Retinal pigment epithelial cell (primary cell): ENCODE measurements at regions not wholly inside any gene's neighbourhood (a gene's known extent, or its start where the extent isn't known, plus 50 kb on each side); places are given as distances from the start of the nearest gene placed in this dataset.
"Not testable (repeated sequence)": the region's sequence is repeated elsewhere in the genome, so short reads cannot be mapped to it uniquely, and the experiment has no call there.

ENCODE experiments used
- DNase-seq: peaks from one replicate; pipeline ENCODE4 v3.0.0-alpha.2; 2010; ENCODE audit warnings: low read depth
- H3K4me3 ChIP-seq: 2 replicates; pipeline ENCODE4 v1.5.1; 2011; ENCODE audit warnings: mild to moderate bottlenecking, low read length, control low read depth, moderate library complexity
- TF ChIP-seq, protein P1 (sequence below): conservative IDR thresholded peaks from 2 replicates; pipeline ENCODE4 v1.5.1; 2011; ENCODE audit warnings: low read depth, low read length, control low read depth, inconsistent platforms

DNA sequence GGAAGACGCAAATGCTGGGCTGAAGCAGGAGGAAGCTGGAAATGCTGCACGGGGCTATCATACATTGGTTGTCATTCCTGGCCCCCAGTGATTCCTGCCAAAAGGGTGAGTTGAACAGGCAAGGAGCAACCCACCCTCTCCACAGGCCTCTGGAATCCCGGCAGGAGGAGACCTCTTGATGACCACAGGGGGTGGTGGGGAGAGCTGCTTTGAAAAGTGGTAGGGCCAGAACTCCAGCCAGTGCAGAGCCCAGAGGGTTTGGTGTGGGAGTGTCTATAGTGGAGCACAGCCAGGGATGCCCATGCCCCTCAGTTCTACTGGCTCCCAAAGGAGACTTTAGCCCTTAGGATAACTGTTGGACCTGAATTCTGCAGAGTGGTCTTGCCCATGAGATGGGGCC is 89.2 kb downstream of the SAMD9 start:
- DNase-seq: no peak
- TF ChIP-seq, protein P1, sequence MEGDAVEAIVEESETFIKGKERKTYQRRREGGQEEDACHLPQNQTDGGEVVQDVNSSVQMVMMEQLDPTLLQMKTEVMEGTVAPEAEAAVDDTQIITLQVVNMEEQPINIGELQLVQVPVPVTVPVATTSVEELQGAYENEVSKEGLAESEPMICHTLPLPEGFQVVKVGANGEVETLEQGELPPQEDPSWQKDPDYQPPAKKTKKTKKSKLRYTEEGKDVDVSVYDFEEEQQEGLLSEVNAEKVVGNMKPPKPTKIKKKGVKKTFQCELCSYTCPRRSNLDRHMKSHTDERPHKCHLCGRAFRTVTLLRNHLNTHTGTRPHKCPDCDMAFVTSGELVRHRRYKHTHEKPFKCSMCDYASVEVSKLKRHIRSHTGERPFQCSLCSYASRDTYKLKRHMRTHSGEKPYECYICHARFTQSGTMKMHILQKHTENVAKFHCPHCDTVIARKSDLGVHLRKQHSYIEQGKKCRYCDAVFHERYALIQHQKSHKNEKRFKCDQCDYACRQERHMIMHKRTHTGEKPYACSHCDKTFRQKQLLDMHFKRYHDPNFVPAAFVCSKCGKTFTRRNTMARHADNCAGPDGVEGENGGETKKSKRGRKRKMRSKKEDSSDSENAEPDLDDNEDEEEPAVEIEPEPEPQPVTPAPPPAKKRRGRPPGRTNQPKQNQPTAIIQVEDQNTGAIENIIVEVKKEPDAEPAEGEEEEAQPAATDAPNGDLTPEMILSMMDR: no peak
- no peak overlapping the region for H3K4me3 ChIP-seq

DNA sequence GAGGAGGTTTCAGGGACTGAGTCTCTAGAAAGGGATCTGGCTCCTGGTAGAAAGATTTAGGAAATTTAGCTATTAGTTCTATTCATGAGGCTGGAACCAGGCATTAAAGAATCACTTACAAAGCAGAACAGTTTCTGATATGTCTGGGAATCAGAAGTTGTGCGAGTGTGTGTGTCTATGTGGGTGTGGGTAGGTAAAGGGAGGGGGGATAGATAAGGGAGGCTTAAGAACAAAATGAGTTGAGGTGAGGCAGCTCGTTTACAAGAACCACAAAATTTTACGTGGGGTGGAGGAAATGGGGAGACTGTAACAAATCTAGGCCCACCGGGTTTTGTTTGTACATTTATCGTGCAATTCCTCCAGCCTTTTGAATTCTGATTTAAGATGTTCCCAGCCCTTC is 90.7 kb downstream of the SAMD9 start:
- TF ChIP-seq, protein P1: no peak
- H3K4me3 ChIP-seq: no peak overlapping the region
- DNase-seq: no peak

DNA sequence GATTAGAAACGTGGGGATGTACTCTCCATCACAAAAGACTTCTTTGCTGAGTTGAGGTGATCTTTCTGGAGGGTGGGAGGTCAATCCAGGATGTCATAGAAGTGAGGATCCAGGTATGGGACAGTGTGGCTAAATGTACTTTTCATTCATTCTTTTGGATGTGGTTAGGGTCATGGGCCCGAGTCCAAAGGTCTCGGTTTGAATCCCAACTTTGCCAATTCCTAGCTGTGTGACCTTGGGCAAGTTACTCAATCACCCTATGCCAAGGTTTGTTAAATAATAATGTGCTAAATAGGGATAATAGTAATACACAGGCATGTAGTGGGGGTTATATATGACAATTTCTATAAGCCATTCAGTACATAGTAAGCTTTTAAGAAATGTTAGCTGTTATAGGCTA is 91.4 kb downstream of the SAMD9 start:
- no peak overlapping the region for H3K4me3 ChIP-seq
- DNase-seq: no peak
- TF ChIP-seq, protein P1: no peak

DNA sequence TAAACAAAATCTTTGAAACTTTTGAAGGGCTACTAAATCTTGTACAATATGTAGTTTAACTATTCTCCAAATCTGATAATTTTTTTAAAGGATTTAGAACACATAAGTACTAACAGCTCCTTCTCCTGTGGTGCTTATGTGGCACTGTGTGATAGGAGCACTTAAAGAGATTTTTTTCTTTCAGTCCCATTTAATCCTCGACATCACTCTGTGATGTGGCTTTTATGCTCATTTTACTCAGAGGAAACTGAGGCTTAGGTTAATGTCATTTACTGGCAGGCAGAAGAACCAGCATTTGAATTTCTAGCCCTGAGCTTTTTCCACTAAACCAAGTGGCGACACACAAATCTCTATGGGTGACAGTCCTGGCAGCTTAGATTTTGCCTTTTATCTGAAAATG is 92.4 kb downstream of the SAMD9 start:
- DNase-seq: no peak
- no peak overlapping the region for H3K4me3 ChIP-seq
- TF ChIP-seq, protein P1: no peak

DNA sequence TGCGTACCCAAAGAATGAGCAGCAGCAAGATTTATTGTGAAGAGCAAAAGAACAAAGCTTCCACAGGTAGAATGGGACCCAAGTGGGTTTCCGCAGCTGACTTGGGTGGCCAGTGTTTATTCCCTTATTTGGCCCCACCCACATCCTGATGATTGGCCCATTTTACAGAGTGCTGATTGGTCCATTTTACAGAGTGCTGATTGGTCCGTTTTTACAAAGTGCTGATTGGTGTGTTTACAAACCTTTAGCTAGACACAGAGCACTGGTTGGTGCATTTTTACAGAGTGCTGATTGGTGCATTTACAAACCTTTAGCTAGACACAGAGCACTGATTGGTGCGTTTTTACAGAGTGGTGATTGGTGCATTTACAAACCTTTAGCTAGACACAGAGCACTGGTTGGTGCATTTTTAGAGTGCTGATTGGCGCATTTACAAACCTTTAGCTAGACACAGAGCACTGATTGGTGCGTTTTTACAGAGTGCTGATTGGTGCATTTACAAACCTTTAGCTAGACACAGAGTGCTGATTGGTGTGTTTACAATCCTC is 94.8 kb downstream of the SAMD9 start:
- not testable (repeated sequence) for H3K4me3 ChIP-seq, DNase-seq

DNA sequence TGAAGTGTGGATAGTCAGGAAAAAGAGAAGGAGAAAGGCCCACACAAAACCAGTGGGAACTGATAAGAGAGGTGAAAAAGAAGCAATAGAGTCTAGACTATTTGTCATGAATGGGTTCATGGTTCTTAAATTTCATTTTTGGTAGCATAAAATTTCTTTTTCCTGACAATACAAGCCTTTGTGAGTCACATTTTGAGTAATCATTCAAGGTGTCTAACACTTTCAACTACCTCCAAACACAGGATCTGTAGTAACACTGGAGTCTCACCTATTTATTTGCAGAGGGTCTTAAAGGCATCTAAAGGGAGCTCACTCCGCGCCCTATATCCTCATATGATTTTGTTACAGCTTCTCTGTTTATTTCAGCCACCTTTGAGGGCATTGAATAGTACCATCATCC is 96.0 kb downstream of the SAMD9 start:
- no peak overlapping the region for H3K4me3 ChIP-seq
- TF ChIP-seq, protein P1: no peak
- DNase-seq: no peak

DNA sequence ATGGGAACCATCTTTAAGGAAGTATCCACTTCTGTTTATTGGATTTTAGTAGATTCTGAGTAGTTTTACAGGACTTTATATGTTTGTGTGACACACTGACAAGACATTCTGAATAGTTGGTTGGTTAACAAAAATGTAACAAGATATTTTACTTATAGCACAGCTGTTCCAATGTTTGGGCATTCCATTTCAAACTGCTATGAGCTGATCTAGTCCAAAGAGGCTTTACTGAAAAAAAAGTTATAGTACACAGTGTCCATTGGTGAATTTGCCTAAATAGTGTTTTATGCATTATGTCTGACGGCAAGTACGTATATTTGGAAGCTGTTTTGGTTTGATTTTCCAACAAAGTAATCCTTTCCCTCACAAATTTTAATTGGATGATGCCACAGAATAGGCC is 99.1 kb downstream of the SAMD9 start:
- H3K4me3 ChIP-seq: no peak overlapping the region
- DNase-seq: no peak
- TF ChIP-seq, protein P1: no peak
